H1 (cell line): ENCODE measurements at regions not wholly inside any gene's neighbourhood (a gene's known extent, or its start where the extent isn't known, plus 50 kb on each side); places are given as distances from the start of the nearest gene placed in this dataset.

Experiments used
- KDM1A ChIP-seq: fragments of 200-600, 300-600 bp; sonication (generic); IDR thresholded peaks from 2 replicates; pipeline ENCODE4 v1.7.1; 2016; ENCODE audit warnings: mild to moderate bottlenecking, low read length, borderline replicate concordance
- NRF1 ChIP-seq: IDR thresholded peaks from 2 replicates; pipeline ENCODE4 v1.6.1; 2011; ENCODE audit warnings: mild to moderate bottlenecking, low read depth, low read length, improper control_type of control experiment

- TF ChIP-seq NRF1: no peak
- no peak for TF ChIP-seq KDM1A
- TF ChIP-seq, all 59 proteins: peak for 0
Measured at GRCh38 chr6:169140986-169141495, 112.6 kb downstream of the THBS2 start (continued).
